Esophagus muscularis mucosa (tissue), 3 donors: ENCODE measurements at regions not wholly inside any gene's neighbourhood (a gene's known extent, or its start where the extent isn't known, plus 50 kb on each side); places are given as distances from the start of the nearest gene placed in this dataset.

ENCODE experiments used
- CTCF ChIP-seq, 3 experiments: fragments of 200-600 bp in 2 of 3; fragments of 450-650 bp in 1 of 3; sonication (generic) in 2 of 3; IDR thresholded peaks; one replicate each; pipeline ENCODE4 v1.5.1; 2017 to 2019; ENCODE audit warnings: antibody characterized with exemption in 3 of 3, mild to moderate bottlenecking in 2 of 3, moderate library complexity in 1 of 3
- POLR2A ChIP-seq: fragments of 450-650 bp; IDR thresholded peaks from one replicate; pipeline ENCODE4 v1.6.1; 2017; ENCODE audit warnings: antibody characterized with exemption, moderate library complexity, mild to moderate bottlenecking, low read depth

- TF ChIP-seq CTCF (IDR thresholded peaks at IDR 0.05) = no peak
- no peak for TF ChIP-seq POLR2A
Observed at GRCh38 chr7:118870187-118870586, 645.7 kb downstream of the ANKRD7 start.
